Right atrium auricular region (tissue), 2 donors: ENCODE measurements at regions not wholly inside any gene's neighbourhood (a gene's known extent, or its start where the extent isn't known, plus 50 kb on each side); places are given as distances from the start of the nearest gene placed in this dataset.
"Not testable (repeated sequence)": the region's sequence is repeated elsewhere in the genome, so short reads cannot be mapped to it uniquely, and the experiment has no call there.

Source experiments
- DNase-seq: peaks from one replicate; pipeline ENCODE4 v3.0.0-alpha.2; 2019; ENCODE audit warnings: low spot score
- H3K27ac ChIP-seq, 2 donors: fragments of 200-600 bp; sonication (generic); 1 replicate in 1 of 2; 2 replicates in 1 of 2; pipeline ENCODE4 v1.5.1; 2016 to 2019
- H3K27me3 ChIP-seq, 2 donors: fragments of 200-600 bp; sonication (generic); one replicate each; pipeline versions ENCODE4 v1.5.1 to v1.6.0; 2017 to 2019
- H3K36me3 ChIP-seq: fragments of 200-600 bp; sonication (generic); one replicate; pipeline ENCODE4 v1.5.1; 2016
- H3K4me1 ChIP-seq, 2 donors: fragments of 200-600 bp; sonication (generic); one replicate each; pipeline versions ENCODE4 v1.5.1 to v1.6.0; 2017 to 2019
- H3K4me3 ChIP-seq, 2 donors: fragments of 200-600 bp; sonication (generic); 1 replicate in 1 of 2; 2 replicates in 1 of 2; pipeline ENCODE4 v1.5.1; 2017 to 2019; ENCODE audit warnings: mild to moderate bottlenecking in 1 of 2, moderate library complexity in 1 of 2
- H3K9me3 ChIP-seq, 2 donors: fragments of 200-600 bp; sonication (generic); one replicate each; pipeline ENCODE4 v1.5.1; 2019
- TF ChIP-seq, protein P1 (sequence below), 2 donors: fragments of 200-600 bp; sonication (generic); IDR thresholded peaks; one replicate each; pipeline ENCODE4 v1.5.1; 2019; ENCODE audit warnings: antibody characterized with exemption in 2 of 2

DNA sequence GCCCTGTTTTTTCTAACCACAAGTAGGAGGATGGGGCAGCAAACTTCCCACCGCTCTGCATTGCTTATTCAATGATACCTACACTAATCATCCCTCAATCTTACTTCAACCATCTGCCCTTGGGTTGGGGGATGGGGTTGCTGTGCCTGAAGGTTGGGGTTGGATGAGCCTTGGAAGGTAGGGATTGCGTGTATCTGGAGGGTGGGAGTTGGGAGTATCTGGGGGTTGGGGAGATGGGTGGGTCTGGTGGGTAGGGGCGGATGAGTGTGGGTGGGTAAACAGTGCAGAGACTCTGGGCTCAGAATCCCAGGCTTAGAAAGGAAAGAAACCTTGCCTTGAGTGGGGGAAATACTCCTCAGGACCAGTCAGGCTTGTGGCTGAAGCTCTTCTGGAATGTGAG is 467.4 kb downstream of the DIRAS2 start:
- DNase-seq, result no peak
- H3K36me3 ChIP-seq, result no peaks in the 10 kb centered on the region
- H3K27ac ChIP-seq, result no peak overlapping the region
- peaks cover 0 to 6% of the 10 kb centered on the region in 2 donors for H3K9me3 ChIP-seq
- no peaks in the 10 kb centered on the region for H3K4me1 ChIP-seq
- no peak overlapping the region for H3K4me3 ChIP-seq
- H3K27me3 ChIP-seq, result no peaks in the 10 kb centered on the region
- TF ChIP-seq, protein P1, sequence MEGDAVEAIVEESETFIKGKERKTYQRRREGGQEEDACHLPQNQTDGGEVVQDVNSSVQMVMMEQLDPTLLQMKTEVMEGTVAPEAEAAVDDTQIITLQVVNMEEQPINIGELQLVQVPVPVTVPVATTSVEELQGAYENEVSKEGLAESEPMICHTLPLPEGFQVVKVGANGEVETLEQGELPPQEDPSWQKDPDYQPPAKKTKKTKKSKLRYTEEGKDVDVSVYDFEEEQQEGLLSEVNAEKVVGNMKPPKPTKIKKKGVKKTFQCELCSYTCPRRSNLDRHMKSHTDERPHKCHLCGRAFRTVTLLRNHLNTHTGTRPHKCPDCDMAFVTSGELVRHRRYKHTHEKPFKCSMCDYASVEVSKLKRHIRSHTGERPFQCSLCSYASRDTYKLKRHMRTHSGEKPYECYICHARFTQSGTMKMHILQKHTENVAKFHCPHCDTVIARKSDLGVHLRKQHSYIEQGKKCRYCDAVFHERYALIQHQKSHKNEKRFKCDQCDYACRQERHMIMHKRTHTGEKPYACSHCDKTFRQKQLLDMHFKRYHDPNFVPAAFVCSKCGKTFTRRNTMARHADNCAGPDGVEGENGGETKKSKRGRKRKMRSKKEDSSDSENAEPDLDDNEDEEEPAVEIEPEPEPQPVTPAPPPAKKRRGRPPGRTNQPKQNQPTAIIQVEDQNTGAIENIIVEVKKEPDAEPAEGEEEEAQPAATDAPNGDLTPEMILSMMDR (IDR thresholded peaks at IDR 0.05), result no peak

- DNase-seq, result no peak
- no peaks in the 10 kb centered on the region for H3K36me3 ChIP-seq
- TF ChIP-seq, protein P1 (IDR thresholded peaks at IDR 0.05), result no peak
- peaks cover 0 to 3% of the 10 kb centered on the region in 2 donors for H3K9me3 ChIP-seq
- no peaks in the 10 kb centered on the region for H3K27me3 ChIP-seq
- no peak overlapping the region for H3K4me3 ChIP-seq
- no peaks in the 10 kb centered on the region for H3K4me1 ChIP-seq
- H3K27ac ChIP-seq, result no peak overlapping the region
These were observed 466.8 kb downstream of the DIRAS2 start for GRCh38 chr9:90175865-90176264.

DNA sequence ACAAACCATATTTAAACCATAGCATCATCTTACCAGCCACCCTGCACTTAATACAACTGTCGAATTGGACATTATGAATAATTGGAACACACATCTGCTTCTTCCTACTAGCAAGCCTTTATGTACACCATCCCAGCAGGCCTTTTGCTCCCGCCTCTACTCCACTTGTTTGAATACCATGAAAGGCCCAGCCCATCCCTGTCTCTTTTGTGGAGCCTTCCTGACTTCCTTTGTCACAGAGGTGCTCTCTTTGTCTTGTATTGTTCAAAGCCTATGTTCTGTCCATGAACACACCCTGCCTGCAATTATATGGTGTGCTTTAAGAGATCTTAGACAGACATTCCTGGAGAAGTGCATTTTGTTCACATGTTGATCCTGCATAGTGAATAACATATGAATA is 465.7 kb downstream of the DIRAS2 start:
- Histone ChIP-seq H3K4me3 (no peak overlapping the region), H3K4me1 (no peaks in the 10 kb centered on the region), H3K36me3 (no peaks in the 10 kb centered on the region), H3K27ac (no peak overlapping the region), H3K9me3 (no peaks in the 10 kb centered on the region), H3K27me3 (no peaks in the 10 kb centered on the region)
- TF ChIP-seq, protein P1 (IDR thresholded peaks at IDR 0.05), result no peak
- no peak for DNase-seq

DNA sequence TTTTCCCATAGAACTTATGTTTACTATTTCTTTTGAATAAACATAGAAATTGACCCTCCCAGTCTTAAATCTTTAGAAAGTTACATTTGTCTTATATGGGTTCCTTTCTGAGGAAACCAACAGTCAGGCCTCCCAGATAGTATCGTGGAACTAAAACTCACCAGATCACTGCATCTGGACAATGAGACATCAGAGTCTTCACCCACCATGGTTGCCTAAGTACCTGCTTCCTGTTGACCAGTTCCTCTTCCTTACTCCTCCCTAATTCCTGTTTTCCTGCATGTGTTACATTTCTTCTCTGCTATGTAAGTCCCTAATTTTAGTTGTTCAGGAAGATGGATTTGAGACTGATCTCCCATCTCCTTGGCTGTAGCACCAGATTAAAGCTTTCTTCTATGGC is 462.2 kb downstream of the DIRAS2 start:
- no peaks in the 10 kb centered on the region for H3K36me3 ChIP-seq
- H3K4me3 ChIP-seq, result no peak overlapping the region
- DNase-seq, result no peak

GRCh38 chr9:90188656-90189055 is 454.0 kb downstream of the DIRAS2 start:
- TF ChIP-seq, protein P1 (IDR thresholded peaks at IDR 0.05), result no peak
- Histone ChIP-seq H3K27me3 (no peaks in the 10 kb centered on the region), H3K27ac (no peak overlapping the region), H3K36me3 (no peaks in the 10 kb centered on the region), H3K4me3 (no peak overlapping the region), H3K4me1 (no peaks in the 10 kb centered on the region), H3K9me3 (no peaks in the 10 kb centered on the region)
- no peak for DNase-seq

More for the DNA sequence above, 462.2 kb downstream of the DIRAS2 start:
- Histone ChIP-seq H3K4me1 (no peaks in the 10 kb centered on the region), H3K27ac (no peak overlapping the region), H3K9me3 (no peaks in the 10 kb centered on the region), H3K27me3 (no peaks in the 10 kb centered on the region)
- TF ChIP-seq, protein P1 (IDR thresholded peaks at IDR 0.05), result no peak

DNA sequence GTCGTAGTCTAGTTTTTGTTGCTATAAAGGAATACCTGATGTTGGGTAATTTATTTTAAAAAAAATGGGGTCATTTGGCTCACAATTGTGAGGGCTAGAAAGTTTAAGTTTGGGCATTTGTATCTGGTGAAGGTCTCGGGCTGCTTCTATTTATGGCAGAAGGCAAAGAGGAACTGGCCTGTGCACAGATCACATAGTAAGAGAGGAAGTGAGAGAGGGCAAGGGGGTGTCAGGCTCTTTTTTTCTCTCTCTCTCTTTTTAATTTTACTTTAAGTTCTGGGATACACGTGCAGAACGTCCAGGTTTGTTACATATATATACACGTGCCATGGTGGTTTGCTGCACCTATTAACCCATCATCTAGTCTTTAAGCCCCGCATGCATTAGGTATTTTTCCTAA is 453.3 kb downstream of the DIRAS2 start:
- H3K27me3 ChIP-seq, result no peaks in the 10 kb centered on the region
- no peaks in the 10 kb centered on the region for H3K36me3 ChIP-seq
- TF ChIP-seq, protein P1 (IDR thresholded peaks at IDR 0.05), result no peak
- H3K4me3 ChIP-seq, result no peak overlapping the region
- no peak overlapping the region for H3K27ac ChIP-seq
- no peaks in the 10 kb centered on the region for H3K9me3 ChIP-seq
- H3K4me1 ChIP-seq, result no peaks in the 10 kb centered on the region
- no peak for DNase-seq

- H3K4me1 ChIP-seq, DNase-seq, H3K36me3 ChIP-seq, H3K9me3 ChIP-seq, H3K27ac ChIP-seq, H3K27me3 ChIP-seq, H3K4me3 ChIP-seq: not testable (repeated sequence)
These were observed 450.2 kb downstream of the DIRAS2 start for GRCh38 chr9:90192465-90192864.
